Duodenal mucosa (tissue), 2 donors: ENCODE measurements at regions not wholly inside any gene's neighbourhood (a gene's known extent, or its start where the extent isn't known, plus 50 kb on each side); places are given as distances from the start of the nearest gene placed in this dataset.

Experiments
- H3K27ac ChIP-seq: one replicate; pipeline ENCODE4 v1.7.0; 2013; ENCODE audit warnings: low read depth, low read length
- H3K27me3 ChIP-seq, 2 donors: one replicate each; pipeline ENCODE4 v1.7.0; 2013; ENCODE audit warnings: low read length in 2 of 2, control low read depth in 1 of 2; ENCODE audit not compliant: insufficient read depth in 2 of 2, control insufficient read depth in 1 of 2
- H3K36me3 ChIP-seq, 2 donors: one replicate each; pipeline ENCODE4 v1.7.0; 2013; ENCODE audit warnings: low read length in 2 of 2, control low read depth in 1 of 2; ENCODE audit not compliant: insufficient read depth in 2 of 2, control insufficient read depth in 1 of 2
- H3K4me1 ChIP-seq, 2 donors: one replicate each; pipeline ENCODE4 v1.7.0; 2013; ENCODE audit warnings: low read length in 2 of 2, control low read depth in 1 of 2; ENCODE audit not compliant: insufficient read depth in 2 of 2, control insufficient read depth in 1 of 2
- H3K4me3 ChIP-seq, 2 donors: one replicate each; pipeline ENCODE4 v1.7.0; 2013; ENCODE audit warnings: low read length in 2 of 2, low read depth in 1 of 2
- H3K9ac ChIP-seq, 2 donors: one replicate each; pipeline ENCODE4 v1.7.0; 2013; ENCODE audit warnings: low read length in 2 of 2, low read depth in 1 of 2
- H3K9me3 ChIP-seq, 2 donors: one replicate each; pipeline ENCODE4 v1.7.0; 2013; ENCODE audit warnings: low read length in 2 of 2, control low read depth in 1 of 2; ENCODE audit not compliant: control insufficient read depth in 1 of 2

GRCh38 chr7:41887416-41887815, 184.5 kb upstream of the INHBA start:
- no peak overlapping the region for H3K9ac ChIP-seq
- no peak overlapping the region for H3K27ac ChIP-seq
- no peaks in the 10 kb centered on the region for H3K4me1 ChIP-seq
- H3K4me3 ChIP-seq, result no peak overlapping the region
- no peaks in the 10 kb centered on the region for H3K27me3 ChIP-seq
- no peaks in the 10 kb centered on the region for H3K9me3 ChIP-seq
- H3K36me3 ChIP-seq, result no peaks in the 10 kb centered on the region

GRCh38 chr7:41886901-41887311, 184.0 kb upstream of the INHBA start:
- Histone ChIP-seq H3K27me3 (no peaks in the 10 kb centered on the region), H3K9ac (no peak overlapping the region), H3K36me3 (no peaks in the 10 kb centered on the region), H3K27ac (no peak overlapping the region), H3K9me3 (no peaks in the 10 kb centered on the region), H3K4me3 (no peak overlapping the region), H3K4me1 (peaks cover 0 to 4% of the 10 kb centered on the region in 2 donors)

GRCh38 chr7:41886262-41886900, 183.5 kb upstream of the INHBA start:
- H3K9me3 ChIP-seq, result no peaks in the 10 kb centered on the region
- no peak overlapping the region for H3K4me3 ChIP-seq
- H3K27ac ChIP-seq, result no peak overlapping the region
- no peaks in the 10 kb centered on the region for H3K36me3 ChIP-seq
- H3K27me3 ChIP-seq, result no peaks in the 10 kb centered on the region
- H3K9ac ChIP-seq, result no peak overlapping the region
- H3K4me1 ChIP-seq, result peaks cover 0 to 5% of the 10 kb centered on the region in 2 donors

GRCh38 chr7:41885748-41886147, 182.9 kb upstream of the INHBA start:
- Histone ChIP-seq H3K27me3 (no peaks in the 10 kb centered on the region), H3K9ac (no peak overlapping the region), H3K36me3 (no peaks in the 10 kb centered on the region), H3K4me1 (peaks cover 0 to 5% of the 10 kb centered on the region in 2 donors), H3K27ac (no peak overlapping the region), H3K9me3 (no peaks in the 10 kb centered on the region), H3K4me3 (no peak overlapping the region)

- H3K27me3 ChIP-seq, result no peaks in the 10 kb centered on the region
- no peak overlapping the region for H3K27ac ChIP-seq
- H3K9ac ChIP-seq, result no peak overlapping the region
- no peaks in the 10 kb centered on the region for H3K36me3 ChIP-seq
- peaks cover 0 to 8% of the 10 kb centered on the region in 2 donors for H3K4me1 ChIP-seq
- no peaks in the 10 kb centered on the region for H3K9me3 ChIP-seq
- H3K4me3 ChIP-seq, result no peak overlapping the region
Measured at GRCh38 chr7:41885078-41885477, 182.2 kb upstream of the INHBA start.

GRCh38 chr7:41882745-41883420, 180.0 kb upstream of the INHBA start:
- H3K9ac ChIP-seq, result no peak overlapping the region
- H3K4me1 ChIP-seq, result peaks cover 0 to 8% of the 10 kb centered on the region in 2 donors
- H3K4me3 ChIP-seq, result no peak overlapping the region
- no peaks in the 10 kb centered on the region for H3K27me3 ChIP-seq
- H3K36me3 ChIP-seq, result no peaks in the 10 kb centered on the region
- no peaks in the 10 kb centered on the region for H3K9me3 ChIP-seq
- H3K27ac ChIP-seq, result no peak overlapping the region

GRCh38 chr7:41882256-41882655, 179.4 kb upstream of the INHBA start:
- Histone ChIP-seq H3K36me3 (no peaks in the 10 kb centered on the region), H3K4me3 (peak overlapping the region in 1 of 2 donors; percentile 1), H3K4me1 (peaks cover 0 to 8% of the 10 kb centered on the region in 2 donors), H3K9ac (no peak overlapping the region), H3K27me3 (no peaks in the 10 kb centered on the region), H3K27ac (peak overlapping the region; percentile 39), H3K9me3 (no peaks in the 10 kb centered on the region)

- Histone ChIP-seq H3K4me3 (peak overlapping the region in 1 of 2 donors; percentile 1), H3K9me3 (no peaks in the 10 kb centered on the region), H3K27ac (peak overlapping the region; percentile 39)
Measured at GRCh38 chr7:41881331-41882130, 178.6 kb upstream of the INHBA start.

GRCh38 chr7:41880107-41880506, 177.2 kb upstream of the INHBA start:
- Histone ChIP-seq H3K9ac (no peak overlapping the region), H3K4me1 (peaks cover 0 to 8% of the 10 kb centered on the region in 2 donors), H3K9me3 (no peaks in the 10 kb centered on the region), H3K27ac (no peak overlapping the region), H3K27me3 (no peaks in the 10 kb centered on the region), H3K36me3 (no peaks in the 10 kb centered on the region), H3K4me3 (no peak overlapping the region)

More at GRCh38 chr7:41881331-41882130, 178.6 kb upstream of the INHBA start:
- peaks cover 0 to 8% of the 10 kb centered on the region in 2 donors for H3K4me1 ChIP-seq
- H3K27me3 ChIP-seq, result no peaks in the 10 kb centered on the region
- no peaks in the 10 kb centered on the region for H3K36me3 ChIP-seq
- no peak overlapping the region for H3K9ac ChIP-seq

- Histone ChIP-seq H3K9me3 (no peaks in the 10 kb centered on the region), H3K4me3 (no peak overlapping the region), H3K9ac (no peak overlapping the region), H3K27me3 (no peaks in the 10 kb centered on the region), H3K4me1 (peaks cover 0 to 8% of the 10 kb centered on the region in 2 donors), H3K27ac (no peak overlapping the region), H3K36me3 (no peaks in the 10 kb centered on the region)
Measured at GRCh38 chr7:41879403-41879802, 176.5 kb upstream of the INHBA start.
